GM19025 (cell line): ENCODE measurements at regions not wholly inside any gene's neighbourhood (a gene's known extent, or its start where the extent isn't known, plus 50 kb on each side); places are given as distances from the start of the nearest gene placed in this dataset.
"Not testable (repeated sequence)": the region's sequence is repeated elsewhere in the genome, so short reads cannot be mapped to it uniquely, and the experiment has no call there.

ENCODE experiments used
- ATAC-seq: cut with Tn5 transposase; IDR thresholded peaks from one replicate; pipeline ENCODE4 v1.9.1; 2021; ENCODE audit warnings: mild to moderate bottlenecking, low read depth, moderate library complexity; ENCODE audit not compliant: unreplicated experiment

- no peak for ATAC-seq
These were observed 196.7 kb downstream of the IPMK start for GRCh38 chr10:58070956-58071355.

GRCh38 chr10:58068809-58069208 is 198.9 kb downstream of the IPMK start:
- ATAC-seq, result no peak

DNA sequence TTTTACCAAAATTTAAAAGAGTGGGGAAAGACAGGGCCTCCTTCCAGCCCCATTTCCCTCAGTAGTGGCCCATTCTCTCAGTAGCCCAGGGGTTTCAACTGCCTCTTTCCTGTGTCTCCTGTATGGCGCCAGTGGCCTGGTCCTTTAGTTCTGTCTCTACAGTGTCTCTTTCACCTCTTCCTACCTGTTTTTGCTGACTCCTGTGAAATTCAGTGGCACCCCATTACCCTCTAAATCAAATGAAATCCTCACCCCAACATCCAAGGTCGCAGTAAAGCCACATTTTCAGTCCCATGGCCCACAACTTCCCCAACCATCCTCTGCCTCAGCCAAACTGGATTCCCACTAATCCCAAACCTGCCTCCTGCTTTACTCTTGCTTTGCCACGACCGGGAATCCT is 200.7 kb downstream of the IPMK start:
- no peak for ATAC-seq

DNA sequence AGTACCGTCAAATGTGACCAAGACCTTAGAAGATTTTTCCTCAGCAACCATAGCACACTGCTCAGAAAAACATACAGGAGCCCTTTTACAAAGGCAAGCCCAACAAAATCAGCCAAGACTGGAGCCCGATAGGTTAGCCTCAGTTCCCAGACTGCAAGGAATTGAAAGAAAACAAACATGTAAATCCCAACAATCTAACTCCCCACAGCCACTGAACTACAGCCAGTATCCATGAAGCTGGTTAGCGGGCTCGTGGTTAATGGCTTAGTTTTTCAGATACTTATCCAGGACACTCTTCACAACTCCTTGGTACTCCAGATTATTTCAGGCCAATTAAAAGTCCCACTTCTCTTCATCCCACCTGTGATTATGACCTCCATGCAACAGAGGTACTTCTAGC is 201.6 kb downstream of the IPMK start:
- ATAC-seq, result no peak

- no peak for ATAC-seq
These were observed 202.2 kb downstream of the IPMK start for GRCh38 chr10:58065529-58065815.

DNA sequence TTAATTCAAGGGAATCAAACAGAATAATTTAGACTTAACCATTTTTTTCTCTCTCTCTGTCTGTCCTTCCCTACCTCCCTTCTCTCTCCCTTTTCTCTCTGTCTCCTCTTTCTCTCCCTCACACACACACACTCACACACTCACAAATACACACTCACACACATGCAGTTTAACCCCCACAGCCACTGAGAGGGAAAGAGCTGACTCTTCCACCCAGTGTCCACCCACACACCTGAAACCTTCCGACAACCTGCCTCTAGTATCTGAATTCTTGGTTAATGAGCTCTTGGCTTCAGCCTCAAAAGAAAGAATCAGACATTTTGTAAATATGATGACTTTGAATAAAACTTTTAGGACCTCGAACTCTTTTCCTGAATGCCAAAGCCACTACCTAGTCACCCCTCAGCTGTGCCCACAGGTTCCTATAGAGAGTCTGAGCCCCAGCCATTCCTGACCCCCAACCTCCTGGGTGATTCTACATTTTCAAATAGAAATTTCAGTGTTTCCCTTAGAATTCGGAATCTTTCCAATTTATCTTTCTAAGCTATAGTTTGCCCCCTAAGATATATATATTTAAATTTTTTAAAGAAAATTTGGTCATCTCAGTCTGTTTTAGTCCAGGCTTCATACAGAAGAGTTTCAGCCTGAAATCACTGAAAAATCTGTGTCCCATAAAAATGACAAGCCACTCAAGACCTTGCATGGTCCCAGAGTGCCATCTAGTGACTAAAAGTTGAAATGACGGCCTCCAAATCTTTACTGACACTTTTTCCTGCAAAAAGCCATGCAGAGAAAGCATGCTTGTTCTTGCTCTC is 202.8 kb downstream of the IPMK start:
- no peak for ATAC-seq

- ATAC-seq, result no peak
These were observed 203.7 kb downstream of the IPMK start for GRCh38 chr10:58063861-58064480.

GRCh38 chr10:58058683-58059082 is 209.0 kb downstream of the IPMK start:
- not testable (repeated sequence) for ATAC-seq

DNA sequence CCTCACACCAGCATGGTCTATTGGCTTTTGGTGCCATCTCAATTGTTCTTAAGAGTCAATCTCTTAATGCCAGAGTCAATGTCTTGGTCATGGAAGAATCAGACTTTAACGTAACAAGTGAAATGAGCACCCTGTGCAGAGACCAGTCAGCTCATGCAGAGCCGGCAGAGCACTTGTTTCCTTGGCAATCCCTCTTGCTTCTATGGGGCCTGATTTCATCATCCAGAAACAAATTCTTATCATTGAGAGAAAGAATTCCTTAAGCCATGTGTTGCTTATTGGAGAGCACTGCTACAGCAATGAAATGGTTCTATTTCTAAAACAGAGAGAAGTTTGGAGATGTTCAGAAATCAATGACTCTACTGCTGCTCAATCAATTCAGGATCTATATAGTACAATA is 212.8 kb downstream of the IPMK start:
- no peak for ATAC-seq

- ATAC-seq, result no peak
These were observed 214.9 kb downstream of the IPMK start for GRCh38 chr10:58052772-58053171.

DNA sequence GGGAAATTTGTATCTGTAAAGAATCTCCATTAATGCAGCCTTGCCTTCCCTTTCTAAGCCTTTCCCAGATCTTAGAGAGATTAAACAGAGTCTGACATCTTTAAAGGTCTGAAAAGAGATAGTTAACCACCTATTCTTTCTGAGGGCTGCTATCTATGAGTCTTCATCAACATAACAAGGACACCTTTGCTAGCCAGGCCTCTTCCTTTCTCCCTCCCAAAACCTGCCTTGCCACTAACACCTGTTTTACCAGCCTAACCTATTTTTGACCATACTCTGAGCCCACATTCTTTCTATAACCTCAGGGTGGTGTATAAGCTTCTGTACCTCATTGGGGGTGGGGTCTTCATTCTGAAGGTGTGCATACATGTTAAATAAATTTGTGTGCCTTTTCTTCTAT is 217.1 kb downstream of the IPMK start:
- ATAC-seq, result no peak

- no peak for ATAC-seq
These were observed 218.8 kb downstream of the IPMK start for GRCh38 chr10:58048936-58049335.

DNA sequence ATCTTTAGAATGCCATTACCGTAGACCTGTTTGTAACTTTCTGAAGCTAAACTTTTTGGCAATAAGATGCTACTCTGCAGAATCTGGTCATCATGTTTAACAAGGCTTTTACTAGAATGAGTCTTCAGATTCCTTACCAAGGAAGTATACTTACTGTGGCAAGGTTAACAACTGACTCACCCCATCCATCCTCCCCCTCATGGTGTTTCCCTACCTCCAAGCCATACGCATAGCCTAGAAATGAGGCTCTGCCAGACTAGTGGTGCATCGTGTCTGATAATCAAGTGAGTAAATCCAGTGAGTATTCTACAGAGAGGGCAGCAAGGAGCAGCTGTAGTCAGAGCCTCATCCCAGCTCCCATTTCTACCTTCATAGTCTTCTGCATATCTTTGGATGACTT is 223.6 kb downstream of the IPMK start:
- ATAC-seq, result no peak

DNA sequence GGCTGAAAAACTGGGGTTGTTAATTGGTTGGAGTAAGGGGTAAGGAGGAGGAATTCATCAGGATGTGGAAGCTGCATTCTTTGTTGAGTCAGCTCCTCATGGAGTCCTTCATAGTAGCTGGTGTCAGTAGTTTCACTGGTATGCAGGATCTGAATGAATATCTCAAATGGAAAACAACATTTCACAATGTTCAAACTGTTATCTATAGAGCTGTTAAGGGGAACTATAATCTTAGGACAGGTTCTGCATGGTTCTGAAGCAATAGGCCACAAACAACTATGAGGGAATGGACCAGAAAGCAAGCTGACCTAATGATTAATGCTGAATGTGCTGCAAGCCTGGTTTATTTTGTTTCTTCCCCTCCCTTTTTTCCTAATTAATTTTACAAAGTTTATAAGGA is 225.8 kb downstream of the IPMK start:
- ATAC-seq, result no peak

DNA sequence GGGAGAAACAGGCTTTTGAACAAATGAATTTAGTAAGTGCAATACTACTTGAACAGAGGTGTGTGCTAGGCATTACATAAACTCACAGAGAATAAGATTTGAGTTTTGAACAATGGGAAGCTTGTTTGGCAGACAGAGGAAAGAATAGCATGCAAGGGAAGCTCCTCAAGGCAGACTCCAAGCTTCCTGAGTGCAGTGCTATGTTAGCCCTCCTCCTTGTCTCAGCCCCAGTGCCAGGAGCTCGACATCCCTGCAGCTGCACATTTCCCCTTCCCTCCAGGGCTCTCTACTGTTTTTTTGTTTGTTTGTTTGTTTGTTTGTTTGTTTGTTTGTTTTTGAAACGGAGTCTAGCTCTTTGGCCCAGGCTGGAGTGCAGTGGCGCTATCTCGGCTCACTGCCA is 237.5 kb downstream of the IPMK start:
- ATAC-seq, result no peak

- ATAC-seq, result no peak
These were observed 238.9 kb downstream of the IPMK start for GRCh38 chr10:58028597-58029366.

GRCh38 chr10:58027426-58027825 is 240.3 kb downstream of the IPMK start:
- no peak for ATAC-seq

DNA sequence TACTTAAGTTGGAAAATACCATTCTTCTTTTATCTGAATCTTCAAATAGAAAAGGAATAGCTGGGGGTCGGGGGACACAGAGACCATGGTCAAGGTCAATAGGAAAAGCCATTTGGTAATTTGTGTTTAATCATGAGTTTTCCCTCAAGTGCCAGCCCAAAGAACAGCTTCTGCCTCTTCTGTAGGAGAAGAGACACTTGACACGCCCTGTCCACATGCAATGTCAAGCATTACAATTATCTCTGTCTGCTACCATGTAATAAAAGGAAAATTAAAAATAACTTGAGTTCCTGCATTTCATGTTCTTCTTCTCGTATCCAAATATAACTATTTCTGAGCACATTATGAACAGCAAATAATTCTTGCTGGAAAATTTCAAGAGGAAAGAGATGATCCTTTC is 241.7 kb downstream of the IPMK start:
- no peak for ATAC-seq

- ATAC-seq, result no peak
These were observed 244.2 kb downstream of the IPMK start for GRCh38 chr10:58023341-58024073.

DNA sequence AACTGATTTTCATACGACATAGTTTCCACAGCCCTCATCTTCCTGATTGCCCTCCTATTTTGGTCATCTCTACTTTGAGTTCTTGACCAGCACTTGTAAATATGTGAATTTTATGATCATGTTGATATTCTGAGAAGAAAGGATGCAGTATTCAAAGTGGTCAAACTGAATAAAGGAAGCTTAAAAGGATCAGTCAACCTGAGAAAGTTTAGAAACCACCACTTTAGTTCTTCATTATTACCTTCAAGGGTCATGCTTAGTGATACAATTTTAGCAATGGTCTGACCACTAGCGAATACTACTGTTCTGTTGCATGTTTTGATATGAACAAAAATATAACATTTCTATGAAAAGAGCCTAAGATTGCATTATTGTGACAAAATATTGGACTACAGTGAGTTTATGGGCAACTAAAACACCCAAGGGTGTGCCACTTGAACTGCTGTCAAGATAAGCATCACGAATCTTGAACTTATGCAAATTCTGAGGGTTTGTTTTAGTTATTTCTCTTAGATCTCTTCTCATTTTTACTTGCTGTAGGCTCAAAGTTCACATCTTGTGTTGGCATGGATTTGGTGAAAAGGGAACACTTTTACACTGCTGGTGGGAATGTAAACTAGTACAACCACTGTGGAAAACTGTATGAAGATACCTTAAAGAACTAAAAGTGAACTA is 247.7 kb downstream of the IPMK start:
- no peak for ATAC-seq
